DND-41 (cell line): ENCODE measurements at regions not wholly inside any gene's neighbourhood (a gene's known extent, or its start where the extent isn't known, plus 50 kb on each side); places are given as distances from the start of the nearest gene placed in this dataset.

ENCODE experiments used
- ATAC-seq: fragments of 200-7000 bp; cut with Tn5 transposase; 3 replicates; pipeline ENCODE4 v1.9.1; 2021; ENCODE audit warnings: low read depth; ENCODE audit not compliant: insufficient read depth
- DNase-seq: peaks from one replicate; pipeline ENCODE4 v3.0.0-alpha.2; 2020
- H2AFZ ChIP-seq: 2 replicates; pipeline ENCODE4 v1.6.0; 2012; ENCODE audit warnings: low read depth, low read length
- H3K27ac ChIP-seq: 2 replicates; pipeline ENCODE4 v1.5.1; 2012; ENCODE audit warnings: low read length, inconsistent platforms
- H3K27me3 ChIP-seq: fragments of 200-600 bp; sonication (generic); 2 replicates; pipeline ENCODE4 v1.6.0; 2012; ENCODE audit warnings: low read length, mild to moderate bottlenecking, inconsistent platforms; ENCODE audit not compliant: insufficient read depth, poor library complexity
- H3K36me3 ChIP-seq: 2 replicates; pipeline ENCODE4 v1.5.1; 2012; ENCODE audit warnings: low read length, inconsistent platforms; ENCODE audit not compliant: insufficient read depth
- H3K4me1 ChIP-seq: 2 replicates; pipeline ENCODE4 v1.5.1; 2012; ENCODE audit warnings: mild to moderate bottlenecking, low read length; ENCODE audit not compliant: insufficient read depth
- H3K4me2 ChIP-seq: 2 replicates; pipeline ENCODE4 v1.6.0; 2012; ENCODE audit warnings: mild to moderate bottlenecking, moderate library complexity, low read length, inconsistent platforms; ENCODE audit not compliant: insufficient read depth
- H3K4me3 ChIP-seq, 2 experiments: fragments of 200-600 bp in 1 of 2; shearing (Covaris generic) in 1 of 2; 2 replicates each; pipeline ENCODE4 v1.5.1; 2012 to 2016; ENCODE audit warnings: inconsistent platforms in 2 of 2, low read length in 2 of 2, mild to moderate bottlenecking in 2 of 2, low read depth in 1 of 2, moderate library complexity in 1 of 2
- H3K79me2 ChIP-seq: 2 replicates; pipeline ENCODE4 v1.6.0; 2012; ENCODE audit warnings: low read length, inconsistent platforms; ENCODE audit not compliant: insufficient read depth
- H3K9ac ChIP-seq: 2 replicates; pipeline ENCODE4 v1.6.0; 2012; ENCODE audit warnings: low read depth, mild to moderate bottlenecking, inconsistent platforms, low read length, moderate library complexity
- H3K9me3 ChIP-seq: 2 replicates; pipeline ENCODE4 v1.5.1; 2012; ENCODE audit warnings: low read length, moderate library complexity, mild to moderate bottlenecking, inconsistent platforms; ENCODE audit not compliant: insufficient read depth, severe bottlenecking
- H4K20me1 ChIP-seq: 2 replicates; pipeline ENCODE4 v1.6.0; 2012; ENCODE audit warnings: low read length; ENCODE audit not compliant: insufficient read depth
- CTCF ChIP-seq: IDR thresholded peaks from 2 replicates; pipeline ENCODE4 v1.5.1; 2012; ENCODE audit warnings: borderline replicate concordance, low read length, moderate library complexity, mild to moderate bottlenecking; ENCODE audit not compliant: poor library complexity, severe bottlenecking; ENCODE audit errors: extremely low read depth
- EZH2 ChIP-seq: IDR thresholded peaks from 3 replicates; pipeline ENCODE4 v1.6.1; 2012; ENCODE audit warnings: borderline replicate concordance, low read depth, mild to moderate bottlenecking, moderate library complexity, low read length, inconsistent platforms; ENCODE audit not compliant: severe bottlenecking

- Histone ChIP-seq H2AFZ (no peak overlapping the region), H3K36me3 (no peaks in the 10 kb centered on the region), H3K4me3 (no peak overlapping the region), H3K27ac (no peak overlapping the region), H3K9ac (no peak overlapping the region), H3K9me3 (no peaks in the 10 kb centered on the region), H3K79me2 (no peaks in the 10 kb centered on the region), H3K4me2 (no peak overlapping the region), H4K20me1 (no peaks in the 10 kb centered on the region), H3K27me3 (no peaks in the 10 kb centered on the region), H3K4me1 (no peaks in the 10 kb centered on the region)
- ATAC-seq = no peak
- TF ChIP-seq EZH2 (no peak), CTCF (no peak)
- no peak for DNase-seq
Measured at GRCh38 chr6:27547157-27548075, 74.5 kb upstream of the ZNF184 start.

GRCh38 chr6:27546522-27546921 is 73.6 kb upstream of the ZNF184 start:
- no peak overlapping the region for H2AFZ ChIP-seq
- H4K20me1 ChIP-seq = no peaks in the 10 kb centered on the region
- no peak overlapping the region for H3K4me3 ChIP-seq
- no peaks in the 10 kb centered on the region for H3K79me2 ChIP-seq
- no peaks in the 10 kb centered on the region for H3K9me3 ChIP-seq
- H3K4me1 ChIP-seq = no peaks in the 10 kb centered on the region
- no peak overlapping the region for H3K9ac ChIP-seq
- no peak for DNase-seq
- no peak overlapping the region for H3K27ac ChIP-seq
- H3K4me2 ChIP-seq = no peak overlapping the region
- no peaks in the 10 kb centered on the region for H3K36me3 ChIP-seq
- no peak for ATAC-seq
- no peaks in the 10 kb centered on the region for H3K27me3 ChIP-seq
- TF ChIP-seq CTCF (no peak), EZH2 (no peak)

GRCh38 chr6:27545271-27546046 is 72.6 kb upstream of the ZNF184 start:
- DNase-seq (no peak), ATAC-seq (no peak)
- H3K4me1 ChIP-seq = no peaks in the 10 kb centered on the region
- no peak for TF ChIP-seq EZH2
- TF ChIP-seq CTCF = no peak
- no peak overlapping the region for H3K4me3 ChIP-seq
- no peaks in the 10 kb centered on the region for H3K27me3 ChIP-seq
- H3K4me2 ChIP-seq = no peak overlapping the region
- H3K36me3 ChIP-seq = no peaks in the 10 kb centered on the region
- no peaks in the 10 kb centered on the region for H3K79me2 ChIP-seq
- no peaks in the 10 kb centered on the region for H3K9me3 ChIP-seq
- no peak overlapping the region for H2AFZ ChIP-seq
- no peak overlapping the region for H3K9ac ChIP-seq
- no peak overlapping the region for H3K27ac ChIP-seq
- H4K20me1 ChIP-seq = no peaks in the 10 kb centered on the region
